OCI-LY3 (cell line): ENCODE measurements at regions not wholly inside any gene's neighbourhood (a gene's known extent, or its start where the extent isn't known, plus 50 kb on each side); places are given as distances from the start of the nearest gene placed in this dataset.

Experiments used
- EZH2phosphoT487 ChIP-seq: fragments of 200-600 bp; shearing (Covaris generic); IDR thresholded peaks from 2 replicates; pipeline ENCODE4 v1.6.1; 2018; ENCODE audit warnings: antibody characterized with exemption, mixed run types, low read depth
- TF ChIP-seq, protein P1 (sequence below): fragments of 200-600, 300-600 bp; sonication (generic); IDR thresholded peaks from 2 replicates; pipeline ENCODE4 v1.5.1; 2014; ENCODE audit warnings: antibody characterized with exemption, low read length, low read depth

DNA sequence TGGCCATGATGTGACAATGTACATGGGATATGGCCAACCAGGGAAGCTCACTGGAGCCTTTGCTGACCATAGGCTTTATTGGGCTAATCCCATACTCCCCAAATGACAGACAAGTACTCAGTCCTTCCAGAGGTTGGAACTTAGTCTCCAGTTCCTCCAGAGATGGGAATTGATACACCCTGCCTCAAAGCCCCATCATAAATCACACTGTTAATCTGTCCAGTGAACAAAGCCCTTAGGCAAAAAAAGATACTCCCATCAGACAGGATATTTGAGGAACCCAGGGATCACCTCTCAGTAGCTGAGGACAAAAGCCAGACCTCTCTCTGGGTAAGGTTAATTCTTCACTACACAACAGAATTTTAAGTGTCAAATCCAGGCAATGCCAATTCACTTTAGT lies 247.5 kb upstream of the CDH20 start:
- TF ChIP-seq, protein P1, sequence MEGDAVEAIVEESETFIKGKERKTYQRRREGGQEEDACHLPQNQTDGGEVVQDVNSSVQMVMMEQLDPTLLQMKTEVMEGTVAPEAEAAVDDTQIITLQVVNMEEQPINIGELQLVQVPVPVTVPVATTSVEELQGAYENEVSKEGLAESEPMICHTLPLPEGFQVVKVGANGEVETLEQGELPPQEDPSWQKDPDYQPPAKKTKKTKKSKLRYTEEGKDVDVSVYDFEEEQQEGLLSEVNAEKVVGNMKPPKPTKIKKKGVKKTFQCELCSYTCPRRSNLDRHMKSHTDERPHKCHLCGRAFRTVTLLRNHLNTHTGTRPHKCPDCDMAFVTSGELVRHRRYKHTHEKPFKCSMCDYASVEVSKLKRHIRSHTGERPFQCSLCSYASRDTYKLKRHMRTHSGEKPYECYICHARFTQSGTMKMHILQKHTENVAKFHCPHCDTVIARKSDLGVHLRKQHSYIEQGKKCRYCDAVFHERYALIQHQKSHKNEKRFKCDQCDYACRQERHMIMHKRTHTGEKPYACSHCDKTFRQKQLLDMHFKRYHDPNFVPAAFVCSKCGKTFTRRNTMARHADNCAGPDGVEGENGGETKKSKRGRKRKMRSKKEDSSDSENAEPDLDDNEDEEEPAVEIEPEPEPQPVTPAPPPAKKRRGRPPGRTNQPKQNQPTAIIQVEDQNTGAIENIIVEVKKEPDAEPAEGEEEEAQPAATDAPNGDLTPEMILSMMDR: no peak
- no peak for TF ChIP-seq EZH2phosphoT487
